GM12891 (cell line): ENCODE measurements at regions not wholly inside any gene's neighbourhood (a gene's known extent, or its start where the extent isn't known, plus 50 kb on each side); places are given as distances from the start of the nearest gene placed in this dataset.

Experiments
- POLR2A ChIP-seq: IDR thresholded peaks from 2 replicates; pipeline ENCODE4 v1.6.1; 2011; ENCODE audit warnings: low read depth, low read length, control low read depth
- POLR2AphosphoS5 ChIP-seq: IDR thresholded peaks from 2 replicates; pipeline ENCODE4 v1.6.1; 2011; ENCODE audit warnings: low read depth, low read length, control low read depth

DNA sequence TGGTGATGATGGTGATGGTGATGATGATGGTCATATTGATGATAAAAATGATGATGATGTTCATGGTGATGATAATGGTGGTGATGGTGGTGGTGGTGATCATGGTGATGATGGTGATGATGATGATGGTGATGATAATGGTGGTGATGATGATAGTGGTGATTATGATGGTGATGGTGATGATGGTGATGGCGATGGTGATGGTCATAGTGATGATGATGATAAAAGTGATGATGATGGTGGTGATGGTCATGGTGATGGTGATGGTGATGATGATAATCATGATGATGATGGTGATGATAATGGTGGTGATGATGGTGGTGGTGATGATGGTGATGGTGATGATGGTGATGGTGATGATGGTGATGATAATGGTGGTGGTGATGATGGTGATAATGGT is 478.7 kb downstream of the TYW1 start:
- no peak for TF ChIP-seq POLR2AphosphoS5
- TF ChIP-seq POLR2A, result no peak
